MM.1S (cell line): ENCODE measurements at regions not wholly inside any gene's neighbourhood (a gene's known extent, or its start where the extent isn't known, plus 50 kb on each side); places are given as distances from the start of the nearest gene placed in this dataset.

ENCODE experiments used
- DNase-seq: peaks from one replicate; pipeline ENCODE4 v3.0.0-alpha.2; 2015
- H2AFZ ChIP-seq: fragments of 300-600 bp; sonication (generic); 2 replicates; pipeline ENCODE4 v1.6.0; 2016; ENCODE audit warnings: antibody characterized with exemption, low read length
- H3F3A ChIP-seq: fragments of 300-600 bp; sonication (generic); 2 replicates; pipeline ENCODE4 v1.6.1; 2016; ENCODE audit warnings: mild to moderate bottlenecking, antibody characterized with exemption, low read length, moderate library complexity, mixed read lengths; ENCODE audit not compliant: insufficient read depth
- H3K27ac ChIP-seq: fragments of 300-600 bp; sonication (generic); 2 replicates; pipeline ENCODE4 v1.5.1; 2016; ENCODE audit warnings: mild to moderate bottlenecking, low read length
- H3K27me3 ChIP-seq: fragments of 300-600 bp; sonication (generic); replicated peaks from 2 replicates; pipeline ENCODE4 v1.6.0; 2016; ENCODE audit warnings: low read length; ENCODE audit not compliant: insufficient read depth
- H3K36me3 ChIP-seq: fragments of 300-600 bp; sonication (generic); replicated peaks from 2 replicates; pipeline ENCODE4 v1.6.1; 2016; ENCODE audit warnings: mild to moderate bottlenecking, low read length, mixed read lengths; ENCODE audit not compliant: insufficient read depth
- H3K4me1 ChIP-seq: fragments of 300-600 bp; sonication (generic); 2 replicates; pipeline ENCODE4 v1.6.1; 2016; ENCODE audit warnings: low read length, mixed read lengths
- H3K4me2 ChIP-seq: fragments of 300-600 bp; sonication (generic); 2 replicates; pipeline ENCODE4 v1.6.0; 2016; ENCODE audit warnings: low read depth, low read length
- H3K4me3 ChIP-seq: fragments of 300-600 bp; sonication (generic); 2 replicates; pipeline ENCODE4 v1.5.1; 2016; ENCODE audit warnings: low read length, mixed read lengths
- H3K79me2 ChIP-seq: fragments of 300-600 bp; sonication (generic); 2 replicates; pipeline ENCODE4 v1.6.1; 2016; ENCODE audit warnings: mixed run types, low read length, mixed read lengths
- H3K9ac ChIP-seq: fragments of 300-600 bp; sonication (generic); 2 replicates; pipeline ENCODE4 v1.6.1; 2016; ENCODE audit warnings: low read length, mixed read lengths
- H3K9me2 ChIP-seq: fragments of 300-600 bp; sonication (generic); replicated peaks from 2 replicates; pipeline ENCODE4 v1.6.1; 2016; ENCODE audit warnings: mild to moderate bottlenecking, low read length, mixed read lengths; ENCODE audit not compliant: insufficient read depth
- H3K9me3 ChIP-seq: fragments of 300-600 bp; sonication (generic); replicated peaks from 2 replicates; pipeline ENCODE4 v1.6.1; 2016; ENCODE audit warnings: mild to moderate bottlenecking, low read length, mixed read lengths; ENCODE audit not compliant: insufficient read depth
- H4K20me1 ChIP-seq: fragments of 300-600 bp; sonication (generic); 2 replicates; pipeline ENCODE4 v1.6.1; 2016; ENCODE audit warnings: mild to moderate bottlenecking, low read length, moderate library complexity, mixed read lengths; ENCODE audit not compliant: insufficient read depth
- EZH2 ChIP-seq: fragments of 300-600 bp; sonication (generic); optimal IDR thresholded peaks from 2 replicates; pipeline ENCODE3; 2017; ENCODE audit warnings: low read depth, mild to moderate bottlenecking, antibody characterized with exemption, low read length, mixed read lengths
- EZH2phosphoT487 ChIP-seq: fragments of 300-600 bp; sonication (generic); IDR thresholded peaks from 2 replicates; pipeline ENCODE4 v1.6.1; 2018; ENCODE audit warnings: antibody characterized with exemption, low read length
- TF ChIP-seq, protein P1 (sequence below): fragments of 300-600 bp; sonication (generic); IDR thresholded peaks from 2 replicates; pipeline ENCODE4 v1.5.1; 2016; ENCODE audit warnings: antibody characterized with exemption, low read length, mixed read lengths

DNA sequence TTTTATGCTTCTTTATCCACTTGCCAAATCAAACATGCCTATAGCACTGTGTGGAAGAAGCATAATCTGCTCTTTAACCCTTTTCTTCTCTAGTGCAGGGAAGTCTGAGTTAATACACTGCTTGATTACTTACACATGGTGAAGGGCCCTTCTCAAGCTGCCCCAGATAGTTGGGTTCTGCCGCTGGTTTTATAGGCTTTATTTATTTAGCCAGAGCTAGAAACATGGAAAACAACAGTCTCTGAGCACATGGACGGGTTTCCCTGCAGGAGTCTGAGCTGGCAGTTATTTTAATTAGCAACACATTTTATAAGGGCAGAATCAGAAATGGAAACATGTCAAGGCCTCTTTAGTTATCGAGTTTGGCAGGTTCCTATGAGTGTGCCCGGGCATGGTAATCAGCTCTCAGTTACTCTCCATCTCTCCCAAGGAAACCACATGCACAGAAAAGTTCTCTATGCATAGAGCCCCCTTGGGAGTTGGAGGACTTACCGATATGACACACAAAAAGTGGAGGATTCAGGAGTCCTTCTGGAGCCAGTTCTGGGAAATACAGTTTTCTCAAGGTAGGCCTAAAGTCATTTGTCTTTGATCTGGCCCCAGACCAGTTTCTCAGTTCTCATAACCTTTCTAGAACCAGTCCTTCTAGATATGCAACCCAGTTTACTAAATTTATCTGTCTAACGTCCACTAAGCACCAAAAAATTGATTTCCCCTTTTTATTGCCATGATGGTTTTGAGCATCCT lies 564.8 kb downstream of the ACTL7B start:
- DNase-seq: peak; percentile 35
- Histone ChIP-seq H3K9me2 (no peaks in the 10 kb centered on the region), H3K9ac (no peak overlapping the region), H3K4me1 (peaks cover 15% of the 10 kb centered on the region), H3K4me2 (peak overlapping the region; percentile 40; the same call in 1 of the 2 replicates), H3K36me3 (no peaks in the 10 kb centered on the region), H4K20me1 (no peaks in the 10 kb centered on the region), H3K27me3 (no peaks in the 10 kb centered on the region), H3K4me3 (no peak overlapping the region), H2AFZ (no peak overlapping the region), H3K9me3 (no peaks in the 10 kb centered on the region), H3K27ac (peak overlapping the region; percentile 37; the same call in 1 of the 2 replicates), H3K79me2 (no peaks in the 10 kb centered on the region), H3F3A (peaks cover 9% of the 10 kb centered on the region; the same call in 1 of the 2 replicates)
- TF ChIP-seq, protein P1, sequence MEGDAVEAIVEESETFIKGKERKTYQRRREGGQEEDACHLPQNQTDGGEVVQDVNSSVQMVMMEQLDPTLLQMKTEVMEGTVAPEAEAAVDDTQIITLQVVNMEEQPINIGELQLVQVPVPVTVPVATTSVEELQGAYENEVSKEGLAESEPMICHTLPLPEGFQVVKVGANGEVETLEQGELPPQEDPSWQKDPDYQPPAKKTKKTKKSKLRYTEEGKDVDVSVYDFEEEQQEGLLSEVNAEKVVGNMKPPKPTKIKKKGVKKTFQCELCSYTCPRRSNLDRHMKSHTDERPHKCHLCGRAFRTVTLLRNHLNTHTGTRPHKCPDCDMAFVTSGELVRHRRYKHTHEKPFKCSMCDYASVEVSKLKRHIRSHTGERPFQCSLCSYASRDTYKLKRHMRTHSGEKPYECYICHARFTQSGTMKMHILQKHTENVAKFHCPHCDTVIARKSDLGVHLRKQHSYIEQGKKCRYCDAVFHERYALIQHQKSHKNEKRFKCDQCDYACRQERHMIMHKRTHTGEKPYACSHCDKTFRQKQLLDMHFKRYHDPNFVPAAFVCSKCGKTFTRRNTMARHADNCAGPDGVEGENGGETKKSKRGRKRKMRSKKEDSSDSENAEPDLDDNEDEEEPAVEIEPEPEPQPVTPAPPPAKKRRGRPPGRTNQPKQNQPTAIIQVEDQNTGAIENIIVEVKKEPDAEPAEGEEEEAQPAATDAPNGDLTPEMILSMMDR: no peak
- TF ChIP-seq EZH2 (no peak), EZH2phosphoT487 (no peak)

DNA sequence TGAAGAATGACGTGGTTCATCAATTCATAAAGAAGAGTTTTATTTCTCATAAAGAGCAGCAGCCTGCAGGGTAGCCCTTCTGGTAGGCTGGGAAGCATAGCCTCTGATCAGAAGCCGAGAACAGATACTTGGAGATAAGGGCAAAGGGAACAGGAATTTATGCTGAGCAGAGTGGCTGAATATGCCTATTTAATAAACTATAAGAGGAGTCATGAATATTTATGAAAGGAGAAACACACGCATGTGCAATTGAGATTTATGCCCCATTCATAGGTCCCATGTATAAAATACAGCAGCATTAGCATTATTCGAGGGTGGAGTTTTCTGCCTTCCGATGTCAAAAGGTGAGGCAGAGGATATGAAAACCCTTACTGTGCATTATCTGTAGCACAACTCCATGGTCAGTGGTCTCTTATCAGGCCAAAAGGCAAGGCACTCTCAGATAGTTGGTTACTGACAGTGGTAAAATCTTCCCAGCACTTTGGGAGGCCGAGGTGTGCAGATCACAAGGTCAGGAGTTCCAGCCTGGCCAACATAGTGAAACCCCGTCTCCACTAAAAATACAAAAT lies 569.1 kb downstream of the ACTL7B start:
- no peak for DNase-seq
- H3K27me3 ChIP-seq: no peaks in the 10 kb centered on the region
- H3K9ac ChIP-seq: no peak overlapping the region
- H4K20me1 ChIP-seq: no peaks in the 10 kb centered on the region
- no peaks in the 10 kb centered on the region for H3K9me3 ChIP-seq
- no peaks in the 10 kb centered on the region for H3K9me2 ChIP-seq
- no peak overlapping the region for H2AFZ ChIP-seq
- peaks cover 9% of the 10 kb centered on the region; the same call in 1 of the 2 replicates for H3F3A ChIP-seq
- no peak overlapping the region for H3K27ac ChIP-seq
- H3K36me3 ChIP-seq: no peaks in the 10 kb centered on the region
- H3K4me2 ChIP-seq: no peak overlapping the region
- TF ChIP-seq EZH2phosphoT487 (no peak), EZH2 (no peak)
- TF ChIP-seq, protein P1: no peak
- no peak overlapping the region for H3K4me3 ChIP-seq
- H3K4me1 ChIP-seq: peaks cover 9% of the 10 kb centered on the region
- no peaks in the 10 kb centered on the region for H3K79me2 ChIP-seq

DNA sequence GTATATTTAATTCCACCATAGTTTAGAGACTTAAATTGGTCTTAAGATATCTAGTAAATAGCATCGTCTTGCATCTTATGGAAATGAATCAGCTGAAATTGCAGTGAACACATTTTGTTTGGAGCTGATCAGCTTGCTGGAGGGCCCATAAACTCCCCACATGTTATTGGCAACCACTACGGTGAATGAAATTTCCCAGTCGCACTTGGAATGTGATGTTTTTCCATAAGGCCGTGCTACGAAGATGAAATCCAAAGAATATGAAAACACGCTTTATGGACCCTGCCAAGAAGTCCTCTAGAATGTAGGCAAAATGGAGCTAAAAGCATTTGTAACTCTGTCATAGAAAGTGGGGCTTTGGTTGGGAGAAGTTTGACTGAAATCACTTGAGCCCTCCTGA lies 572.1 kb downstream of the ACTL7B start:
- H3F3A ChIP-seq: no peaks in the 10 kb centered on the region
- H3K4me2 ChIP-seq: no peak overlapping the region
- H3K4me3 ChIP-seq: no peak overlapping the region
- no peaks in the 10 kb centered on the region for H4K20me1 ChIP-seq
- H3K27me3 ChIP-seq: no peaks in the 10 kb centered on the region
- H3K9ac ChIP-seq: no peak overlapping the region
- no peak overlapping the region for H3K27ac ChIP-seq
- no peaks in the 10 kb centered on the region for H3K9me3 ChIP-seq
- H2AFZ ChIP-seq: no peak overlapping the region
- no peaks in the 10 kb centered on the region for H3K9me2 ChIP-seq
- no peak for TF ChIP-seq EZH2phosphoT487
- TF ChIP-seq, protein P1: no peak
- H3K36me3 ChIP-seq: no peaks in the 10 kb centered on the region
- no peaks in the 10 kb centered on the region for H3K4me1 ChIP-seq
- no peaks in the 10 kb centered on the region for H3K79me2 ChIP-seq
- DNase-seq: no peak
